ENCODE measurements at regions not wholly inside any gene's neighbourhood (a gene's known extent, or its start where the extent isn't known, plus 50 kb on each side); places are given as distances from the start of the nearest gene placed in this dataset.
"Not testable (repeated sequence)": the region's sequence is repeated elsewhere in the genome, so short reads cannot be mapped to it uniquely, and the experiment has no call there.

GRCh38 chrX:1074172-1074571 is 138.3 kb downstream of the CRLF2 start:
- no peak for TF ChIP-seq CTCF (conservative IDR thresholded peaks at IDR 0.05; ENCODE audit: low read depth, low read length)
- DNase-seq (ENCODE audit: low read depth): no peak
- no peak overlapping the region for H3K4me3 ChIP-seq (ENCODE audit: low read depth, low read length)

- no peak overlapping the region for H3K4me3 ChIP-seq (ENCODE audit: low read depth, low read length)
- DNase-seq (ENCODE audit: low read depth): no peak
- TF ChIP-seq CTCF (conservative IDR thresholded peaks at IDR 0.05; ENCODE audit: low read depth, low read length): no peak
Observed at GRCh38 chrX:1072637-1073377, 139.6 kb downstream of the CRLF2 start.

GRCh38 chrX:1071351-1071750 is 141.1 kb downstream of the CRLF2 start:
- DNase-seq (ENCODE audit: low read depth): no peak
- TF ChIP-seq CTCF (conservative IDR thresholded peaks at IDR 0.05; ENCODE audit: low read depth, low read length): no peak
- no peak overlapping the region for H3K4me3 ChIP-seq (ENCODE audit: low read depth, low read length)

- no peak for TF ChIP-seq CTCF (conservative IDR thresholded peaks at IDR 0.05; ENCODE audit: low read depth, low read length)
- no peak overlapping the region for H3K4me3 ChIP-seq (ENCODE audit: low read depth, low read length)
- no peak for DNase-seq (ENCODE audit: low read depth)
Observed at GRCh38 chrX:1062351-1062750, 150.1 kb downstream of the CRLF2 start.

GRCh38 chrX:1060562-1060960 is 151.9 kb downstream of the CRLF2 start:
- DNase-seq (ENCODE audit: low read depth): no peak
- no peak overlapping the region for H3K4me3 ChIP-seq (ENCODE audit: low read depth, low read length)
- TF ChIP-seq CTCF (conservative IDR thresholded peaks at IDR 0.05; ENCODE audit: low read depth, low read length): no peak

- DNase-seq (ENCODE audit: low read depth): no peak
- no peak for TF ChIP-seq CTCF (conservative IDR thresholded peaks at IDR 0.05; ENCODE audit: low read depth, low read length)
- H3K4me3 ChIP-seq (ENCODE audit: low read depth, low read length): no peak overlapping the region
Observed at GRCh38 chrX:1059576-1060561, 152.6 kb downstream of the CRLF2 start.

- DNase-seq (ENCODE audit: low read depth); H3K4me3 ChIP-seq (ENCODE audit: low read depth, low read length): not testable (repeated sequence)
Observed at GRCh38 chrX:1053600-1053999, 158.8 kb downstream of the CRLF2 start.
